MM.1S (cell line): ENCODE measurements at regions not wholly inside any gene's neighbourhood (a gene's known extent, or its start where the extent isn't known, plus 50 kb on each side); places are given as distances from the start of the nearest gene placed in this dataset.
"Not testable (repeated sequence)": the region's sequence is repeated elsewhere in the genome, so short reads cannot be mapped to it uniquely, and the experiment has no call there.

Experiments used
- CTCF ChIP-seq: fragments of 300-600 bp; sonication (generic); IDR thresholded peaks from 2 replicates; pipeline ENCODE4 v1.5.1; 2016; ENCODE audit warnings: antibody characterized with exemption, low read length, mixed read lengths
- EZH2 ChIP-seq: fragments of 300-600 bp; sonication (generic); optimal IDR thresholded peaks from 2 replicates; pipeline ENCODE3; 2017; ENCODE audit warnings: low read depth, mild to moderate bottlenecking, antibody characterized with exemption, low read length, mixed read lengths
- EZH2phosphoT487 ChIP-seq: fragments of 300-600 bp; sonication (generic); IDR thresholded peaks from 2 replicates; pipeline ENCODE4 v1.6.1; 2018; ENCODE audit warnings: antibody characterized with exemption, low read length

- not testable (repeated sequence) for TF ChIP-seq EZH2, CTCF, EZH2phosphoT487
Measured at GRCh38 chr1:149336082-149336481, 138.8 kb upstream of the NBPF19 start.
